H1 (cell line): ENCODE measurements at regions not wholly inside any gene's neighbourhood (a gene's known extent, or its start where the extent isn't known, plus 50 kb on each side); places are given as distances from the start of the nearest gene placed in this dataset.

ENCODE experiments used
- ZNF274 ChIP-seq: IDR thresholded peaks from 2 replicates; pipeline ENCODE4 v1.7.0; 2012; ENCODE audit warnings: low read length, borderline replicate concordance; ENCODE audit errors: extremely low read depth

- no peak for TF ChIP-seq ZNF274
Observed at GRCh38 chr20:24411834-24412216, 57.6 kb upstream of the SYNDIG1 start (continued).
